ENCODE measurements at regions not wholly inside any gene's neighbourhood (a gene's known extent, or its start where the extent isn't known, plus 50 kb on each side); places are given as distances from the start of the nearest gene placed in this dataset.

GRCh38 chr3:135865553-135865952 lies 100.0 kb upstream of the PPP2R3A start:
- no peak overlapping the region for H3K4me3 Mint-ChIP-seq (ENCODE audit: unreplicated experiment)
- H3K27me3 Mint-ChIP-seq (ENCODE audit: unreplicated experiment), result no peaks in the 10 kb centered on the region
- H3K36me3 Mint-ChIP-seq (ENCODE audit: unreplicated experiment), result no peaks in the 10 kb centered on the region
- H3K27ac Mint-ChIP-seq (ENCODE audit: unreplicated experiment), result no peak overlapping the region
- DNase-seq (ENCODE audit: extremely low spot score, unreplicated experiment), result no peak
- no peaks in the 10 kb centered on the region for H3K9me3 Mint-ChIP-seq (ENCODE audit: unreplicated experiment)
- no peak for TF ChIP-seq CTCF (IDR thresholded peaks at IDR 0.05)
- H3K4me1 Mint-ChIP-seq (ENCODE audit: unreplicated experiment), result peaks cover 2% of the 10 kb centered on the region

- no peak for DNase-seq (ENCODE audit: extremely low spot score, unreplicated experiment)
- Mint-ChIP-seq H3K4me3 (ENCODE audit: unreplicated experiment) (no peak overlapping the region), H3K27me3 (ENCODE audit: unreplicated experiment) (peaks cover 7% of the 10 kb centered on the region), H3K27ac (ENCODE audit: unreplicated experiment) (no peak overlapping the region), H3K9me3 (ENCODE audit: unreplicated experiment) (peaks cover 5% of the 10 kb centered on the region), H3K4me1 (ENCODE audit: unreplicated experiment) (peaks cover 2% of the 10 kb centered on the region), H3K36me3 (ENCODE audit: unreplicated experiment) (no peaks in the 10 kb centered on the region)
- TF ChIP-seq CTCF (IDR thresholded peaks at IDR 0.05), result no peak
Measured at GRCh38 chr3:135867911-135868310, 97.6 kb upstream of the PPP2R3A start.

DNA sequence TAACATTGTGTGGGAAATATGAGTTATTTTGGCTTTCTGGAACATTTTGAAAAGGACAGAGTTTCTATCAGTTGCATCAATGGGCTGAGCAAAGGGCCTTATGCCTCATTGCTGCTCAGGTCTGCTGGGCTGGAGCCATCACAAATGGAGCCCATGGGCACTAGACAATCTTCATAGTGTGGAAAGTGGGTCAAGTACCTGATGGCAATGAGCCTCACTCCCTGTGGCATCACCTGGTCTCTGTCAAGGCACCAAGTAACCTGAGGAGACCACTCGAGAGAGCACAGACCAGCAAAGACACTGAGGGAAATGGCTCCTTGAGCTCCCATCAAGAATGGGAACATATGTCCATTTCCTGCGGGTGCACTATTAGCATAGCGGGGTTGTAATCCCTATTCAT lies 96.7 kb upstream of the PPP2R3A start:
- Mint-ChIP-seq H3K27me3 (ENCODE audit: unreplicated experiment) (peaks cover 8% of the 10 kb centered on the region), H3K4me1 (ENCODE audit: unreplicated experiment) (peaks cover 2% of the 10 kb centered on the region), H3K4me3 (ENCODE audit: unreplicated experiment) (no peak overlapping the region)

DNA sequence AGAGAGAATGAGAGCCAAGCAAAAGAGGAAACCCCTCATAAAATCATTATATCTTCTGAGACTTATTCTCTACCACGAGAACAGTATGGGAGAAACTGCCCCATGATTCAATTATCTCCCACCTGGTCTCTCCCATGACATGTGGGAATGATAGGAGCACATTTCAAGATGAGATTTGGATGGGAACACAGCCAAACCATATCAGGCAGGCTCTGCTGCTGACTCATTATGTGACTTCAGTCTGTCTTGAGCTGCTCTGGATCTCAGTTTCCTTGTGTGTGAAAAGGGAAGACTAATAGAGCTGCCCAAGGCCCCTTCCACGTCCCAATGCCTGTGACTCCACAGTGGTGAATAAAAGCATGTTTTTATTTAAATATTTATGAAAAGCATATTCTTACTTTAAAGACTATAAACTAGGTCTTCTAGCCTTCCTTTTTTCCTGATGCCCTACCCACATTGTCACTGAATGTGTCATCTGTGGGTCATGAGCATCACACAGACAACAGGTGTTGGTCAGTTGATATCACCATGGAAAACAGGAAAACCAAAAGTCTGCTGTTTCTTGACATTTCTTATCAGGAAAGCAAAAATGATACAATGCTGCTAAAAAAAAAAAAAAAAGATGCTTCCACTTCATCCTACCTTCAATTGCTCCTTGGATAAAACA lies 96.0 kb upstream of the PPP2R3A start:
- no peak for TF ChIP-seq CTCF (IDR thresholded peaks at IDR 0.05)
- DNase-seq (ENCODE audit: extremely low spot score, unreplicated experiment), result no peak
- Mint-ChIP-seq H3K9me3 (ENCODE audit: unreplicated experiment) (peaks cover 16% of the 10 kb centered on the region), H3K36me3 (ENCODE audit: unreplicated experiment) (no peaks in the 10 kb centered on the region), H3K27ac (ENCODE audit: unreplicated experiment) (no peak overlapping the region), H3K4me3 (ENCODE audit: unreplicated experiment) (no peak overlapping the region), H3K4me1 (ENCODE audit: unreplicated experiment) (peaks cover 2% of the 10 kb centered on the region), H3K27me3 (ENCODE audit: unreplicated experiment) (peaks cover 10% of the 10 kb centered on the region)

More for the DNA sequence above, 96.7 kb upstream of the PPP2R3A start:
- no peak overlapping the region for H3K27ac Mint-ChIP-seq (ENCODE audit: unreplicated experiment)
- TF ChIP-seq CTCF (IDR thresholded peaks at IDR 0.05), result no peak
- H3K9me3 Mint-ChIP-seq (ENCODE audit: unreplicated experiment), result peaks cover 13% of the 10 kb centered on the region
- no peaks in the 10 kb centered on the region for H3K36me3 Mint-ChIP-seq (ENCODE audit: unreplicated experiment)
- DNase-seq (ENCODE audit: extremely low spot score, unreplicated experiment), result no peak

DNA sequence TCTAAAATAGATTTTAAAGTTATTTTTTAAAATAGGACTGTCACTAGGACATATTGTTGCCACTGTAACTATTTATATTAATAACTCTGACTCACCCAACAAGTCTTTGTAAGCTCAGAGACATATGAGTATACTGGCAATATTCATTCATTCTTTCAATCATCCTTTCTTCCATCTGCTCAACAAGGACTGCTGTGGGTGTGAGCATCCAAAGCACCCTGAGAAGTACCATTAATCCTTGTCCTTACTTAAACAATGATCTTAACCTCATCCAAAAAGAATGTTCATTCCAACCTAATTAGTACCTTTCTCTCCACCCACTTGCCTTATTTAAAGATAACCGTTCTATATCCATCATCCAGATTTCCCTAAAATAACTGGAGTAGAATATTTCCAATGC lies 94.2 kb upstream of the PPP2R3A start:
- H3K4me1 Mint-ChIP-seq (ENCODE audit: unreplicated experiment), result no peaks in the 10 kb centered on the region
- H3K4me3 Mint-ChIP-seq (ENCODE audit: unreplicated experiment), result no peak overlapping the region
- no peak overlapping the region for H3K27ac Mint-ChIP-seq (ENCODE audit: unreplicated experiment)
- no peaks in the 10 kb centered on the region for H3K36me3 Mint-ChIP-seq (ENCODE audit: unreplicated experiment)
- DNase-seq (ENCODE audit: extremely low spot score, unreplicated experiment), result no peak
- H3K9me3 Mint-ChIP-seq (ENCODE audit: unreplicated experiment), result peaks cover 16% of the 10 kb centered on the region
- H3K27me3 Mint-ChIP-seq (ENCODE audit: unreplicated experiment), result peaks cover 13% of the 10 kb centered on the region
- no peak for TF ChIP-seq CTCF (IDR thresholded peaks at IDR 0.05)

Data from osteocyte (in vitro differentiated cells).